ENCODE measurements at regions not wholly inside any gene's neighbourhood (a gene's known extent, or its start where the extent isn't known, plus 50 kb on each side); places are given as distances from the start of the nearest gene placed in this dataset.

DNA sequence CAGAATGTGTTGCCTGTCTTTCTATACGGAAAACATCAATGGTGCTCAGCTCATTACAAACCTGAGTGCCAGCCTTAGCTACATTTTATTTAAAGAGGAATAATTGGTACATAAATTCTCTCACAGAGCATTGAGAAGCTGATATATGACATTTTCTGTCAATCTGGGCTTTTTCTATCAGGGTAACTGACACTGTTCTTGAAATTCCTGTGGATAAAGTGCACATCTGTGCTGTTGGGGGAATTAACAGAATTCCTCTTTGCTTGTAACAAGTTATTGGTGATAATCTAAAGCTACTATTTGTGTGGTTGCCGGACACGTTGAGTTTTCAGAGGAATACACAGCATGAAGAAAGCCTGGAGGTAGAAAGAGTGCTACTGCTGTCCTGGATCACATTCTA lies 668.6 kb downstream of the SORCS1 start:
- Histone ChIP-seq H3K4me3 (no peak overlapping the region), H3K4me1 (no peaks in the 10 kb centered on the region), H3K27ac (no peak overlapping the region), H3K27me3 (no peaks in the 10 kb centered on the region), H3K9me3 (no peaks in the 10 kb centered on the region), H3K36me3 (no peaks in the 10 kb centered on the region)
- no peak for TF ChIP-seq POLR2AphosphoS5 (IDR thresholded peaks at IDR 0.05)
- no peak for TF ChIP-seq POLR2A (IDR thresholded peaks at IDR 0.05)
- TF ChIP-seq EP300 (IDR thresholded peaks at IDR 0.05): no peak
- TF ChIP-seq, protein P1, sequence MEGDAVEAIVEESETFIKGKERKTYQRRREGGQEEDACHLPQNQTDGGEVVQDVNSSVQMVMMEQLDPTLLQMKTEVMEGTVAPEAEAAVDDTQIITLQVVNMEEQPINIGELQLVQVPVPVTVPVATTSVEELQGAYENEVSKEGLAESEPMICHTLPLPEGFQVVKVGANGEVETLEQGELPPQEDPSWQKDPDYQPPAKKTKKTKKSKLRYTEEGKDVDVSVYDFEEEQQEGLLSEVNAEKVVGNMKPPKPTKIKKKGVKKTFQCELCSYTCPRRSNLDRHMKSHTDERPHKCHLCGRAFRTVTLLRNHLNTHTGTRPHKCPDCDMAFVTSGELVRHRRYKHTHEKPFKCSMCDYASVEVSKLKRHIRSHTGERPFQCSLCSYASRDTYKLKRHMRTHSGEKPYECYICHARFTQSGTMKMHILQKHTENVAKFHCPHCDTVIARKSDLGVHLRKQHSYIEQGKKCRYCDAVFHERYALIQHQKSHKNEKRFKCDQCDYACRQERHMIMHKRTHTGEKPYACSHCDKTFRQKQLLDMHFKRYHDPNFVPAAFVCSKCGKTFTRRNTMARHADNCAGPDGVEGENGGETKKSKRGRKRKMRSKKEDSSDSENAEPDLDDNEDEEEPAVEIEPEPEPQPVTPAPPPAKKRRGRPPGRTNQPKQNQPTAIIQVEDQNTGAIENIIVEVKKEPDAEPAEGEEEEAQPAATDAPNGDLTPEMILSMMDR (IDR thresholded peaks at IDR 0.05): no peak
- WGBS, 5 donors: 83 to 90% (median 87%) methylated on average over 3 of the region's 3 CpGs
- intact Hi-C loops (cut with DNase I; ENCODE audit: low total_unique reads): no loop called here
- no peak for DNase-seq

DNA sequence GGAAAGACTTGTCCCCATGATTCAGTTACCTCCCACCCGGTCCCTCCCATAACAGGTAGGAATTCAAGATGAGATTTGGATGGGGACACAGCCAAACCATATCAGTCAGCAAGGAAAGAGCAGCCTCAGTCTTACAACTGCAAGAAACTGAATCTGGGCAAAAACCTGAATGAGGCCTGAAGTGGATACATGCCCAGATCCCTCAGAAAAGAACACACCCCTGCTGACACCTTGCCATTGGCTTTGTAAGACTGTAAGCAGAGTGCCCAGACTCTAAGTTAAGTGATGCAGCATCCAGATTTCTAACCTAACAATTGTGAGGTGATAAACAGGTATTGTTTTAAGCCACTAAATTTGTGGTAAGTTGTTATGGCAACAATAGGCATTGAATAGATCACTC lies 670.8 kb downstream of the SORCS1 start:
- Histone ChIP-seq H3K9me3 (no peaks in the 10 kb centered on the region), H3K36me3 (no peaks in the 10 kb centered on the region), H3K4me1 (no peaks in the 10 kb centered on the region), H3K27ac (no peak overlapping the region), H3K4me3 (no peak overlapping the region), H3K27me3 (no peaks in the 10 kb centered on the region)
- 69 to 94% (median 86%) methylated on average over 1 of the region's 1 CpG for WGBS, 5 donors
- DNase-seq: no peak
- TF ChIP-seq POLR2A (IDR thresholded peaks at IDR 0.05): no peak
- no peak for TF ChIP-seq EP300 (IDR thresholded peaks at IDR 0.05)
- TF ChIP-seq POLR2AphosphoS5 (IDR thresholded peaks at IDR 0.05): no peak
- TF ChIP-seq, protein P1 (IDR thresholded peaks at IDR 0.05): no peak
- intact Hi-C loops (cut with DNase I; ENCODE audit: low total_unique reads): no loop called here

DNA sequence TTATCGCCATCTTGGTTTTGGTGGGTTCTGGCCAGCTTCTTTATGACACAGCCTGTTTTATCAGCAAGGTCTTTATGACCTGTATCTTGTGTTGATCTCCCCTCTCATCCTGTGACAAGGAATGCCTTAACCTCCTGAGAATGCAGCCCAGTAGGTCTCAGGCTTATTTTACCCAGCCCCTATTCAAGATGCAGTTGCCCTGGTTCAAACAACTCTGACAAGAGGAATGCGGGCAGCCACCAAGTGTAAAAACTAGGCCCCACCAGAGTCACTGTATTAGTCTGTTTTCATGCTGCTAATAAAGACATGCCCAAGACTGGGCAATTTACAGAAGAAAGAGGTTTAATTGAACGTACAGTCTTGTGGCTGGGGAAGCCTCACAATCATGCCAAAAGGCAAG lies 671.3 kb downstream of the SORCS1 start:
- intact Hi-C loops (cut with DNase I; ENCODE audit: low total_unique reads): no loop called here
- H3K27ac ChIP-seq: no peak overlapping the region
- no peak for DNase-seq

DNA sequence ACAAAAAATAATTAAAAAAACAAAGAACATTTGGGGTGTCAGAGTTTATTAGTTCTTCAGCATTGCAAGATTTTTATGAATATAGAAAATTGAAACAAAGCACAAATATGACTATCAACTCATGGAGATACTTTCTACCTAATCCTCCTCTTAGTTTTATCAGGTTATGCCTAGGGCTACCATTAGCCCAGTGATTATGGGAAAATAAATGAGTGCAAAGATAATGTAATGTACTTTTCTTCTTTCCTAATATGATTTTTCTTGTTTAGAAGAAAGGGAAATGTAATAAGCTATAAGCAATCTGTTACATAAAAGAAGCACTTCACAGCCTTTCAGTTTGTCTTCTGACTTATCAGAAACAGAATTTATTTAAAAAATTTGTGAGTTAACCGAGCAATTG lies 676.8 kb downstream of the SORCS1 start:
- no peak overlapping the region for H3K4me3 ChIP-seq
- H3K4me1 ChIP-seq: no peaks in the 10 kb centered on the region
- H3K27me3 ChIP-seq: no peaks in the 10 kb centered on the region
- no peaks in the 10 kb centered on the region for H3K9me3 ChIP-seq
- H3K36me3 ChIP-seq: no peaks in the 10 kb centered on the region
- WGBS, 5 donors: 41 to 68% (median 53%) methylated on average over 1 of the region's 1 CpG
- DNase-seq: no peak
- intact Hi-C loops (cut with DNase I; ENCODE audit: low total_unique reads): no loop called here
- TF ChIP-seq, protein P1 (IDR thresholded peaks at IDR 0.05): no peak
- TF ChIP-seq POLR2AphosphoS5 (IDR thresholded peaks at IDR 0.05) (no peak), POLR2A (IDR thresholded peaks at IDR 0.05) (no peak), EP300 (IDR thresholded peaks at IDR 0.05) (no peak)
- H3K27ac ChIP-seq: no peak overlapping the region

More for the DNA sequence above, 671.3 kb downstream of the SORCS1 start:
- H3K9me3 ChIP-seq: no peaks in the 10 kb centered on the region
- no peaks in the 10 kb centered on the region for H3K4me1 ChIP-seq
- no peaks in the 10 kb centered on the region for H3K36me3 ChIP-seq
- no peak for TF ChIP-seq POLR2AphosphoS5 (IDR thresholded peaks at IDR 0.05)
- no peak for TF ChIP-seq EP300 (IDR thresholded peaks at IDR 0.05)
- TF ChIP-seq, protein P1 (IDR thresholded peaks at IDR 0.05): no peak
- TF ChIP-seq POLR2A (IDR thresholded peaks at IDR 0.05): no peak
- H3K4me3 ChIP-seq: no peak overlapping the region
- H3K27me3 ChIP-seq: no peaks in the 10 kb centered on the region
- 82 to 92% (median 92%) methylated on average over 3 of the region's 3 CpGs for WGBS, 5 donors
